ENCODE measurements at regions not wholly inside any gene's neighbourhood (a gene's known extent, or its start where the extent isn't known, plus 50 kb on each side); places are given as distances from the start of the nearest gene placed in this dataset.

GRCh38 chr3:132236701-132237651 lies 80.2 kb upstream of the ACP3 start:
- no peak for DNase-seq (ENCODE audit: low spot score)

DNA sequence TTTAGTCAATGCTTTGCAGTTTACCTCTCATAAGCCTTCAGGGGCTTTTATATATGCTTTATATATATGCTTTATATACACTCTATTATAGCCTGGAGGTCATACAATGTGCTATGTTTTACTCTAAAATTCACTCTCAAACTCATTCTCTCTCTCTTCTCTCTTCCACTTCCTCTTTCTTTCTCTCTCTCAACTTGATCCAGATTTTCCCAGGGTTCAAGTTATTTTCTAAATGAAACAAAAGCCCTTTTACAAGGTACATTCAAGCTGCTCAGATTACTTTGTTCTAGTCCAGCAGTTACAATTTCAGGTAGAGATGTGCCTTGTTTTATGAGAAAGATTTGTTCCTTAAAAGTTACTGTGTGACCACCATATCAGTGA lies 79.6 kb upstream of the ACP3 start:
- no peak for DNase-seq (ENCODE audit: low spot score)

DNA sequence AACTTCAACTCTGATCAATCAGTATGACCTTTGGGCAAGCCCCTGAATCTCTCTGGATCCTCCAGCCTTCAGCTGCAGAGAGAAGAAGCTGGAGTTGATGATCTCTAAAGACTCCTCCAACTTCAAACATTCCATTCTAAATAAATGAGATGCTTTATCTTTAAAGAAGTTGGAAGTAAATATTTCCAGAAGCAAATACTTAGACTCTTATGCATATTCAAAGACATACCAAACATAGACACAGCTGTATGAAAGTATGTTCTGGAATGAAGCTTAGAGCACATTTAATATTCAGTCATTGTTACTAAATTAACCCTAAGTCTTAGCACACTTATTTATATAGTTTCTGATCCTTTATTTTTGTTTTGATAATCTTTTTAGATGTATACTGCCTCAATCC lies 77.6 kb upstream of the ACP3 start:
- DNase-seq (ENCODE audit: low spot score): no peak

GRCh38 chr3:132241776-132242514 lies 75.3 kb upstream of the ACP3 start:
- DNase-seq (ENCODE audit: low spot score): no peak

- no peak for DNase-seq (ENCODE audit: low spot score)
These were observed 74.4 kb upstream of the ACP3 start for GRCh38 chr3:132242790-132243189.

- no peak for DNase-seq (ENCODE audit: low spot score)
These were observed 71.6 kb upstream of the ACP3 start for GRCh38 chr3:132245552-132246142.

DNA sequence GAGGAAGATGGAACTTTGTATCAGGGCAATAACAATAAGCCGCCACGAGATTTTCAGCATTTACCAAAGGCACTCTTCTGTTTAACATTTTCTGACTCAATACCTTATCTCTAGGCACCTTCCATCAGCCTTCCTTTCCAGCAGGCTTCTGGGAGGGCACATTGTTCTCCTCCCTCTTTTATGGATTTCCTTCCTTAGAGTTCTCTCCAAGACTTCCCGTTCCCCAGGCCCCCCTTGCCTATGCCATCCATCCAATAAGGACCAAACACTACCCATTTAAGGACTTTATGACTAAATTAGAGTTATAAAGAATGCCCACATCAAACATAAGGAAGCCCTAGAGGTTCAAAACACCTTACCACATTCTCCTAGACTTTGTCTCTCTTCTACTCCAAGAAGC lies 71.0 kb upstream of the ACP3 start:
- no peak for DNase-seq (ENCODE audit: low spot score)

DNA sequence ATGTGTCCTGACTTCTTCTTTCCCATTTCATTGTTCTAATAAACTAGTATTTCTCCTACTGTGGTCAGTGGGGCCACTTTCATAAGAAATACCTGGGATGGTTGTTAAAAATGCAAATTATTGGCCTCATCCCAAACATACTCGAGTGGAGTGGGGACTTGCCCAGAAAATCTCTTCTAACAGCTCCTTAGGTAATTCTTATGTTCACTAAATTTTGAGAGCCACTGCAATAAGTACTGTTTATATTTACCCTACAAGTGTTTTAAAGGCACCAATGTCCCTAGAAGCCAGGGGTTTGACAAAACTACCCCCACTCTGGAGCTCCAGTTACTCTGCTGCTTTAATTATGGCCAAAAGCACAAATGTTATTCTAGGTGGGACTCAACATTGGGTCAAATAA lies 70.0 kb upstream of the ACP3 start:
- DNase-seq (ENCODE audit: low spot score): no peak

- no peak for DNase-seq (ENCODE audit: low spot score)
These were observed 68.7 kb upstream of the ACP3 start for GRCh38 chr3:132248490-132248889.

DNA sequence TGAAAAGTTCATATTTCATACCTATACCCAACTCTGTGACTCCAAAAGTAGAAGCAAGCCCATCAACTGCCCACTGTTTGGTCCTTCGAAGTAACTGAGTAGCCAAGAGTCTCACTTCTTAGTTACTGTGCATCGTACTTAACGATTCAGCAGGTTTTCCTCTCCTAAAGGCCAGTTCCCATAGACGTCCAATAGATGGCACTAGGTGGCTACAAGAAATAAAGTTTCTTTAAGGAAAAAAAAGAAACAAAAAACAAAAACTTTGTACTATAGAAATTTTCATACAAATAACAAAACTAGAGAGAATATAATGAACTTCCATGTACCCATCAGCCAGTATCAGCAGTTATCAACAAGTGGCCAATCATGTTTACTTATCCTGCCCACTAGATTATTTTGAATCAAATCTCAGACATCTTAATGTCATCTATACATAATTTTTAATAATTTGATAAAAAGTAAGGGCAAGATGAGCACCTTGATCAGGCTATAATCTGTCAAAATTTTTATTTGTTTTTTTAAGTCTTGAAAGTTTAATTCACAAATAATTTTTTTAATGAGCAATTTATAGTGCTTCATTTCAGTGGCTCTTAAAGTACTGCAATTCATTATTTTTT lies 63.8 kb upstream of the ACP3 start:
- DNase-seq (ENCODE audit: low spot score): peak; percentile 62

DNA sequence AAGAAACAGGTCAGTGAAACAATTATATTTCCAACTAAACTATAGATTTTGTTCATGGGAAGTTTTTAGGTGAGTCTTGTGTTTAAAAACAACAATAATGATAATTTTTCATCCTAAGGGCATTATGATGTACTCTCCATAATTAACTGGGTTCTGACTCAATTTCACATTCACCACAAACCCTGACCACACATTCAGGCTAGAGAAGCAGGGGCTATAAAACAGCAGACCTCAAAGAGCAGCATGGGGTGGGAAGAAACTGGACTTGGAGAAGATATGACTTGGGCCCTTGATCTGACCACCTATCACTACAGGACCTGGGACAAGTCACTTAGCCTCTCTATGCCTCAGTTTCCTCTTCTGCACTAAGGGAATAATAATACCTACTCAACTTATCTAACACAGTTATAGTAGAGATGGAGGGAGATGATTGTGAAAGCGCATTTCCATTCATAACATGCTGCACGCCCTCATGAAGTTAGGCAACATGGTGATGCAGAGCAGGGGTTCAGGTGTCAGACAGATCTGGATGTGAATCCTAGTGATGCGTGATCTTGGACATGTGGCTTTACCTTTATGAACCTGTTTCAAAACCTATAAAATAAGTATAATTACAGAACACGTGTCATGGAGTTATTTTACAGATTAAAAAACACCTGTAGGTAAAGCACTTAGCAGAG lies 63.0 kb upstream of the ACP3 start:
- DNase-seq (ENCODE audit: low spot score): no peak

- DNase-seq (ENCODE audit: low spot score): peak; percentile 12
These were observed 62.0 kb upstream of the ACP3 start for GRCh38 chr3:132255041-132255745.

- DNase-seq (ENCODE audit: low spot score): no peak
These were observed 60.2 kb upstream of the ACP3 start for GRCh38 chr3:132256989-132257388.

DNA sequence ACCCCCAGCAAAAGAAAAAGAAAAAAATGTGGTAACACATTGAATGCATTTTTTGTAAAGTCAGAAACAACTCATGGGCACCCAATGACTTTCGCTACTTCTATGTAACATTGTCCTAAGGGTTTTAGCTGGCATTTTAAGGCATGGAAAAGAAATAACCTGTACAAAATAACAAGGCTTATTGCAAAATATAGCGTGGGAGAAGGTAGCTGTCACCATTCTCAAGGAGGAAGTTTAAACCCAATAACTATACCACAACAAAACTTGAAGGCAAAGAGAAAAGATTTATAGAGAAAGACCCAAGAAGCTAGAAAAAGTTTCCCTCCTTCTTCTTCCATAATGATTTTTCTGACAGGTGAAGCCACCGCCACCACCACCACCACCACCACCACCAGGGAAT lies 55.7 kb upstream of the ACP3 start:
- DNase-seq (ENCODE audit: low spot score): no peak

GRCh38 chr3:132262305-132262704 lies 54.9 kb upstream of the ACP3 start:
- no peak for DNase-seq (ENCODE audit: low spot score)

DNA sequence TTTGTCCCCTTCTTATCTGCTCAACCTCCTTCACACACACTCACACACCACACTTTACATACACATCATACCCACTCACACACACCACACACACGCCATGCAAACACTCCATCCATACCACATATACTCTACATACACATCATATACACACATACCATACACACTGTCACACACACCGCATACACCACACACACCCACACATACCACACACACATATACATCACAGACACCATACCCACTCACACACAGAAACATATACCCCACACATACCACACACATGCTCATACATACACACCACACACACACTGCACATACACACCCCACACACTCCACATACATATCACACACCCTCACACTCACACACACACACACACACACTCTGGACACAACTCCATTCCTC lies 54.3 kb upstream of the ACP3 start:
- DNase-seq (ENCODE audit: low spot score): no peak

GRCh38 chr3:132265028-132265427 lies 52.2 kb upstream of the ACP3 start:
- no peak for DNase-seq (ENCODE audit: low spot score)

DNA sequence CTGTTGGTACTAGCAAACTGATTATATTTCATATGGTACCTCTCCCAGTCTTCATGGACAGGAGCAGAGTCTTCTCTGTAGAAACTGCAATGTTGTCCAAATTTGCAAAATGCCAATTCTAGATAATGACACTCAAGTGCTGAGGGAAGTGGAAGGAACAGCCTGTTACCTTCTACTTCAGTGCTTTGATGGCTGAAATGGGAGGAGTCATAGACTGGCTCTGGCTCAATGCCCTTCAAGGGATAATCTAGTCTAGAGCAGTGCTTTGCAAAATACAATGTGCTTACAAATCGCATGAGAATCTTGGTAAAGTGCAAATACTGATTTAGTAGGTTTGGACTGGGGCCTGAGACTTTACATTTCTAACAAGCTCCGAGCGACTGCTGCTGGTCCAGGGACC lies 51.7 kb upstream of the ACP3 start:
- DNase-seq (ENCODE audit: low spot score): no peak

DNA sequence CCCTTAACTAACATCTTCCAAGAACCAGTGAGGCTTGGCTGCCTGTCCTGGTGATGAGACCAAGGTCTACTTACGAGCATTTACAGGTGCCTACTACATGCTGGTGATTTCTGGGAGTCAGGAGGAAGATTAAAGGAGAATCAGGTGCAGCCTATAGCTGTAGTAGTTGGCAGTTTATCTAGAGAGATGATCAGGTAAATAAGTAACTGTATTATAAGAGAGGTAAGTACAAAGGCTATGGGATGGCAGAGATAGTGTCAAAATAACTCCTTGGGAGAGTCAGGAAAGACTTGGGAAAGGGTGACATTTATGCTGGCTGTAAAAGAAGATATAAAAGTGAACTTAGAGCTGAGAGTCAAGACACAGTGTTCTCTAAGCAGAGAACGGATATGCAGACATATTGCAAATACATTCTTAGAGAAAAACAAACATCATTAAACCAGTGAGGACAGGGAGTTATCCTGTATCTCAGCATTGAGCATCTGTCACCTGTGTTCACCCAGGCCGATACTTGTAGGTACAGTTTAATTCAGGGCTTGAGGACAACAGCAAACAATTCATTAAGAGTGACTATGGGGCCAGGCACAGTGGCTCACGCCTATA lies 49.7 kb upstream of the ACP3 start:
- no peak for DNase-seq (ENCODE audit: low spot score)
